ENCODE measurements at regions not wholly inside any gene's neighbourhood (a gene's known extent, or its start where the extent isn't known, plus 50 kb on each side); places are given as distances from the start of the nearest gene placed in this dataset.

GRCh38 chr2:208791257-208791656 is 384.7 kb downstream of the PTH2R start:
- Histone ChIP-seq H3K23me2 (ENCODE audit: insufficient read length, low read depth, low read length, poor library complexity, severe bottlenecking) (no peaks in the 10 kb centered on the region), H3K4ac (ENCODE audit: low read depth, low read length) (no peak overlapping the region), H3K4me2 (ENCODE audit: insufficient read depth, insufficient read length, low read length) (no peak overlapping the region), H2AFZ (ENCODE audit: low read length) (no peak overlapping the region), H3K27ac (ENCODE audit: insufficient read length, low read depth, low read length) (no peak overlapping the region), H2BK120ac (ENCODE audit: low read depth, low read length, poor library complexity, severe bottlenecking) (no peak overlapping the region), H2AK5ac (ENCODE audit: insufficient read length, low read length) (no peak overlapping the region), H3K14ac (ENCODE audit: insufficient read depth, low read length) (no peak overlapping the region), H3K9ac (ENCODE audit: extremely low read depth, insufficient read length, low read length) (no peak overlapping the region), H4K91ac (ENCODE audit: insufficient read length, low read depth, low read length) (no peak overlapping the region), H3K56ac (ENCODE audit: insufficient read length, low read depth, low read length) (no peak overlapping the region), H3K27me3 (ENCODE audit: insufficient read depth, low read length) (no peaks in the 10 kb centered on the region), H4K8ac (replicated peaks; ENCODE audit: insufficient read length, low read depth, low read length) (no peak overlapping the region), H3K79me1 (ENCODE audit: insufficient read depth, low read depth, low read length, poor library complexity, severe bottlenecking) (no peaks in the 10 kb centered on the region), H3K79me2 (ENCODE audit: insufficient read depth, low read length) (no peaks in the 10 kb centered on the region), H2BK20ac (ENCODE audit: low read depth, low read length, poor library complexity, severe bottlenecking) (no peak overlapping the region), H2BK15ac (ENCODE audit: low read depth, low read length) (no peak overlapping the region), H4K20me1 (ENCODE audit: control insufficient read depth, insufficient read depth, insufficient read length) (no peaks in the 10 kb centered on the region), H4K5ac (ENCODE audit: insufficient read length, low read depth, low read length) (no peak overlapping the region), H3K23ac (ENCODE audit: insufficient read length, low read depth, low read length) (no peak overlapping the region), H2BK12ac (ENCODE audit: insufficient read length, low read depth, low read length) (no peak overlapping the region), H3T11ph (ENCODE audit: low read length) (no peak overlapping the region), H3K18ac (ENCODE audit: insufficient read length, low read depth, low read length) (no peak overlapping the region), H3K4me1 (ENCODE audit: insufficient read depth, low read length) (no peaks in the 10 kb centered on the region), H2BK5ac (ENCODE audit: insufficient read length, low read length) (no peak overlapping the region), H3K9me3 (ENCODE audit: control insufficient read depth, low read depth, low read length) (no peaks in the 10 kb centered on the region)
- DNase-seq: no peak
- Mint-ChIP-seq H3K4me1 (no peaks in the 10 kb centered on the region), H3K27ac (no peak overlapping the region), H3K9me3 (peaks cover 0 to 1% of the 10 kb centered on the region in 2 experiments; a peak in 2 of 5 replicates), H3K4me3 (no peak overlapping the region), H3K27me3 (ENCODE audit: low read depth) (no peaks in the 10 kb centered on the region), H3K36me3 (ENCODE audit: insufficient read depth in 1 of 3, low read depth in 3 of 3) (no peaks in the 10 kb centered on the region; a peak in 2 of 7 replicates)
- no peak for TF ChIP-seq CTCF (conservative IDR thresholded peaks at IDR 0.05)
- 100% methylated on average over 1 of the region's 6 CpGs for WGBS (ENCODE audit: extremely low coverage, insufficient read length, low lambda C conversion rate)

Data from H9 (cell line).